GM21825 (cell line): ENCODE measurements at regions not wholly inside any gene's neighbourhood (a gene's known extent, or its start where the extent isn't known, plus 50 kb on each side); places are given as distances from the start of the nearest gene placed in this dataset.

Experiments
- ATAC-seq: cut with Tn5 transposase; IDR thresholded peaks from one replicate; pipeline ENCODE4 v1.9.1; 2021; ENCODE audit warnings: mild to moderate bottlenecking, moderate library complexity; ENCODE audit not compliant: unreplicated experiment

- no peak for ATAC-seq
These were observed 63.8 kb downstream of the MRPL46 start for GRCh38 chr15:88403351-88403791.

- ATAC-seq, result no peak
These were observed 65.1 kb downstream of the MRPL46 start for GRCh38 chr15:88401996-88402656.

GRCh38 chr15:88401251-88401995, 65.8 kb downstream of the MRPL46 start:
- no peak for ATAC-seq

GRCh38 chr15:88400591-88401250, 66.5 kb downstream of the MRPL46 start:
- ATAC-seq, result no peak

GRCh38 chr15:88400084-88400483, 67.1 kb downstream of the MRPL46 start:
- ATAC-seq, result no peak

GRCh38 chr15:88399021-88399685, 68.0 kb downstream of the MRPL46 start:
- ATAC-seq, result no peak

GRCh38 chr15:88398011-88398410, 69.2 kb downstream of the MRPL46 start:
- ATAC-seq, result no peak

GRCh38 chr15:88397506-88397905, 69.7 kb downstream of the MRPL46 start:
- no peak for ATAC-seq

GRCh38 chr15:88395872-88396781, 71.1 kb downstream of the MRPL46 start:
- no peak for ATAC-seq

- ATAC-seq, result no peak
These were observed 71.9 kb downstream of the MRPL46 start for GRCh38 chr15:88395241-88395640.

- ATAC-seq, result no peak
These were observed 72.5 kb downstream of the MRPL46 start for GRCh38 chr15:88394553-88395145.

GRCh38 chr15:88393719-88394519, 73.3 kb downstream of the MRPL46 start:
- no peak for ATAC-seq

- no peak for ATAC-seq
These were observed 75.5 kb downstream of the MRPL46 start for GRCh38 chr15:88391700-88392099.

GRCh38 chr15:88391006-88391405, 76.2 kb downstream of the MRPL46 start:
- no peak for ATAC-seq

GRCh38 chr15:88390164-88390901, 76.9 kb downstream of the MRPL46 start:
- ATAC-seq, result no peak

- no peak for ATAC-seq
These were observed 78.1 kb downstream of the MRPL46 start for GRCh38 chr15:88389120-88389519.

- no peak for ATAC-seq
These were observed 78.5 kb downstream of the MRPL46 start for GRCh38 chr15:88388686-88389085.

- no peak for ATAC-seq
These were observed 82.0 kb downstream of the MRPL46 start for GRCh38 chr15:88385078-88385700.
